ENCODE measurements at regions not wholly inside any gene's neighbourhood (a gene's known extent, or its start where the extent isn't known, plus 50 kb on each side); places are given as distances from the start of the nearest gene placed in this dataset.

DNA sequence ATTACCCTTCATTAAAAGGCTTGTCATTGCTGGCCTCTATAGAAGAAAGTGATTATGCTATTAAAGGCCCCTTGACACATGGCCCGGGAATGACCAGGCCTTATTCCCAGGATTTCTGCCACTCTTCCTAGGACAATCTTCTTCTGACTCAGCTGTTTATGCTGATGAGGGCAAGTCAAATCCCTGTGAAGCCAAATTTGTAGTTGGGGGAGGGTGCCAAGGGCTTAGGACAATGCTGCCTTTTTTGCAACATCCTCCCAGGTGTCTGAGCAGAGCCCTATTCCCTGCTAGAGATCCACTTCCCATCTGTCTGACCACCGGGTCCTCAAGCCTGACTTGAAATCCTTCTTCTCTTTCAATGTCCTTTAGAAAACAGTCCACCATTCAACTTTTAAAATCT lies 230.7 kb upstream of the SRRM4 start:
- Histone ChIP-seq H3K9me3 (ENCODE audit: control insufficient read depth in 2 of 2, insufficient read depth in 1 of 2, low read depth in 1 of 2, low read length in 1 of 2) (no peaks in the 10 kb centered on the region), H3K27me3 (ENCODE audit: control insufficient read depth in 1 of 2, insufficient read depth in 2 of 2, low read length in 2 of 2) (no peaks in the 10 kb centered on the region), H3K4me1 (ENCODE audit: control insufficient read depth in 2 of 2, insufficient read depth in 2 of 2, low read length in 1 of 2) (no peaks in the 10 kb centered on the region), H3K27ac (ENCODE audit: low read depth in 2 of 2, low read length in 1 of 2) (no peak overlapping the region), H3K4me3 (ENCODE audit: low read depth in 1 of 2, low read length in 2 of 2) (no peak overlapping the region), H3K36me3 (ENCODE audit: control insufficient read depth in 2 of 2, insufficient read depth in 2 of 2, low read length in 1 of 2) (no peaks in the 10 kb centered on the region)
- WGBS, 2 donors = 76 to 81% methylated on average over 2 of the region's 2 CpGs

- Histone ChIP-seq H3K4me1 (ENCODE audit: control insufficient read depth in 2 of 2, insufficient read depth in 2 of 2, low read length in 1 of 2) (no peaks in the 10 kb centered on the region), H3K4me3 (ENCODE audit: low read depth in 1 of 2, low read length in 2 of 2) (no peak overlapping the region), H3K9me3 (ENCODE audit: control insufficient read depth in 2 of 2, insufficient read depth in 1 of 2, low read depth in 1 of 2, low read length in 1 of 2) (no peaks in the 10 kb centered on the region), H3K27me3 (ENCODE audit: control insufficient read depth in 1 of 2, insufficient read depth in 2 of 2, low read length in 2 of 2) (no peaks in the 10 kb centered on the region), H3K27ac (ENCODE audit: low read depth in 2 of 2, low read length in 1 of 2) (no peak overlapping the region), H3K36me3 (ENCODE audit: control insufficient read depth in 2 of 2, insufficient read depth in 2 of 2, low read length in 1 of 2) (no peaks in the 10 kb centered on the region)
- 90 to 92% methylated on average over 1 of the region's 1 CpG for WGBS, 2 donors
Observed at GRCh38 chr12:118751355-118751754, 230.0 kb upstream of the SRRM4 start.

- Histone ChIP-seq H3K9me3 (ENCODE audit: control insufficient read depth in 2 of 2, insufficient read depth in 1 of 2, low read depth in 1 of 2, low read length in 1 of 2) (peaks cover 3 to 6% of the 10 kb centered on the region in 2 donors), H3K4me3 (ENCODE audit: low read depth in 1 of 2, low read length in 2 of 2) (no peak overlapping the region), H3K27ac (ENCODE audit: low read depth in 2 of 2, low read length in 1 of 2) (no peak overlapping the region), H3K4me1 (ENCODE audit: control insufficient read depth in 2 of 2, insufficient read depth in 2 of 2, low read length in 1 of 2) (no peaks in the 10 kb centered on the region), H3K36me3 (ENCODE audit: control insufficient read depth in 2 of 2, insufficient read depth in 2 of 2, low read length in 1 of 2) (no peaks in the 10 kb centered on the region), H3K27me3 (ENCODE audit: control insufficient read depth in 1 of 2, insufficient read depth in 2 of 2, low read length in 2 of 2) (no peaks in the 10 kb centered on the region)
- 48 to 62% methylated on average over 1 of the region's 1 CpG for WGBS, 2 donors
Observed at GRCh38 chr12:118760623-118761022, 220.7 kb upstream of the SRRM4 start.

DNA sequence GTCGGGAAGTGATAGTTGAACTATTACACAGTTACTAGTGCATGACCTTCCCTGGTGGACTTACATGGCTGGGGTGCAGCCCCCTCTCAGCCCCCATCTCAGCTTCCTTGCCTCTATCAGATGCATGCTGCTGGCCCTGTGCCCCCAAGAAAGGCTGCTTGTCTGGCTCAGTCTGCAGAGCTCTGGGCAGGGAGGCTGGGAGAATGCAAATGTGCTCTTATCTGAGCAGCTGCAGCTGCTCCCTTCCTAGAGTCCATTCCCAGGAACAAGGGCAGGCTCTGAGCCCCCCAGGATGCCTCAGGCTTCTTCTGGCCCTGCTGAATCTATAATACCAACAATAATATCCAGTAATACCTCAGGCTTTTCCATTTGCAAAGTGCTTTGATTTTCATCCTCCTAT lies 218.1 kb upstream of the SRRM4 start:
- H3K27ac ChIP-seq (ENCODE audit: low read depth in 2 of 2, low read length in 1 of 2) = no peak overlapping the region
- peaks cover 3 to 6% of the 10 kb centered on the region in 2 donors for H3K9me3 ChIP-seq (ENCODE audit: control insufficient read depth in 2 of 2, insufficient read depth in 1 of 2, low read depth in 1 of 2, low read length in 1 of 2)
- 77 to 89% methylated on average over 1 of the region's 1 CpG for WGBS, 2 donors
- H3K36me3 ChIP-seq (ENCODE audit: control insufficient read depth in 2 of 2, insufficient read depth in 2 of 2, low read length in 1 of 2) = no peaks in the 10 kb centered on the region
- no peaks in the 10 kb centered on the region for H3K4me1 ChIP-seq (ENCODE audit: control insufficient read depth in 2 of 2, insufficient read depth in 2 of 2, low read length in 1 of 2)
- no peaks in the 10 kb centered on the region for H3K27me3 ChIP-seq (ENCODE audit: control insufficient read depth in 1 of 2, insufficient read depth in 2 of 2, low read length in 2 of 2)
- H3K4me3 ChIP-seq (ENCODE audit: low read depth in 1 of 2, low read length in 2 of 2) = no peak overlapping the region

GRCh38 chr12:118773956-118774723 lies 207.2 kb upstream of the SRRM4 start:
- Histone ChIP-seq H3K4me3 (ENCODE audit: low read depth in 1 of 2, low read length in 2 of 2) (no peak overlapping the region), H3K27me3 (ENCODE audit: control insufficient read depth in 1 of 2, insufficient read depth in 2 of 2, low read length in 2 of 2) (no peaks in the 10 kb centered on the region), H3K9me3 (ENCODE audit: control insufficient read depth in 2 of 2, insufficient read depth in 1 of 2, low read depth in 1 of 2, low read length in 1 of 2) (peaks cover 3 to 4% of the 10 kb centered on the region in 2 donors), H3K4me1 (ENCODE audit: control insufficient read depth in 2 of 2, insufficient read depth in 2 of 2, low read length in 1 of 2) (no peaks in the 10 kb centered on the region), H3K27ac (ENCODE audit: low read depth in 2 of 2, low read length in 1 of 2) (no peak overlapping the region), H3K36me3 (ENCODE audit: control insufficient read depth in 2 of 2, insufficient read depth in 2 of 2, low read length in 1 of 2) (no peaks in the 10 kb centered on the region)
- 10 to 15% methylated on average over 42 to 43 of the region's 43 CpGs for WGBS, 2 donors

DNA sequence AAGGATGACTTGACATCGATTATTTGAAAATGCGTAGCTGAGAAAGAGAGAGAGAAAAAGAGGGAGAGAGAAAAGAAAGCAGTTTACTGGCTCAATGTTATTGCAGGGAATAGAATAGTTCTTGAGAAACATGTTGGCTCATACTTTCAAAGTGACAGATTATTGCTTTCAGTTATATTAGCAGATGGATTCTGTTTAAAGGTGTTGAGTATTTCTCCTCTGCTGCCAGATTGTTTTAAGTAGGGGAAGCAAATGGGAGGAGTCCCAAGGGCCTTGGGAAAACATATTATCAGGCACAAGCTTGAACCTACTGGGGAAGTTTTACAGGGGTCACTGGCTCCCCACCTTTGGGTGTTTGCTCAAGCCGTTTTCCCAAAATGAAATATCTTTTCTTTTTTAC lies 203.8 kb upstream of the SRRM4 start:
- H3K9me3 ChIP-seq (ENCODE audit: control insufficient read depth in 2 of 2, insufficient read depth in 1 of 2, low read depth in 1 of 2, low read length in 1 of 2) = peaks cover 3 to 4% of the 10 kb centered on the region in 2 donors
- no peak overlapping the region for H3K27ac ChIP-seq (ENCODE audit: low read depth in 2 of 2, low read length in 1 of 2)
- WGBS, 2 donors = 69 to 76% methylated on average over 3 of the region's 3 CpGs
- no peaks in the 10 kb centered on the region for H3K36me3 ChIP-seq (ENCODE audit: control insufficient read depth in 2 of 2, insufficient read depth in 2 of 2, low read length in 1 of 2)
- no peak overlapping the region for H3K4me3 ChIP-seq (ENCODE audit: low read depth in 1 of 2, low read length in 2 of 2)
- no peaks in the 10 kb centered on the region for H3K4me1 ChIP-seq (ENCODE audit: control insufficient read depth in 2 of 2, insufficient read depth in 2 of 2, low read length in 1 of 2)
- no peaks in the 10 kb centered on the region for H3K27me3 ChIP-seq (ENCODE audit: control insufficient read depth in 1 of 2, insufficient read depth in 2 of 2, low read length in 2 of 2)

- Histone ChIP-seq H3K27me3 (ENCODE audit: control insufficient read depth in 1 of 2, insufficient read depth in 2 of 2, low read length in 2 of 2) (no peaks in the 10 kb centered on the region), H3K27ac (ENCODE audit: low read depth in 2 of 2, low read length in 1 of 2) (no peak overlapping the region), H3K36me3 (ENCODE audit: control insufficient read depth in 2 of 2, insufficient read depth in 2 of 2, low read length in 1 of 2) (no peaks in the 10 kb centered on the region), H3K9me3 (ENCODE audit: control insufficient read depth in 2 of 2, insufficient read depth in 1 of 2, low read depth in 1 of 2, low read length in 1 of 2) (peaks cover 2 to 4% of the 10 kb centered on the region in 2 donors), H3K4me3 (ENCODE audit: low read depth in 1 of 2, low read length in 2 of 2) (no peak overlapping the region), H3K4me1 (ENCODE audit: control insufficient read depth in 2 of 2, insufficient read depth in 2 of 2, low read length in 1 of 2) (no peaks in the 10 kb centered on the region)
- WGBS, 2 donors = 73 to 76% methylated on average over 2 of the region's 2 CpGs
Observed at GRCh38 chr12:118778077-118778476, 203.3 kb upstream of the SRRM4 start.

DNA sequence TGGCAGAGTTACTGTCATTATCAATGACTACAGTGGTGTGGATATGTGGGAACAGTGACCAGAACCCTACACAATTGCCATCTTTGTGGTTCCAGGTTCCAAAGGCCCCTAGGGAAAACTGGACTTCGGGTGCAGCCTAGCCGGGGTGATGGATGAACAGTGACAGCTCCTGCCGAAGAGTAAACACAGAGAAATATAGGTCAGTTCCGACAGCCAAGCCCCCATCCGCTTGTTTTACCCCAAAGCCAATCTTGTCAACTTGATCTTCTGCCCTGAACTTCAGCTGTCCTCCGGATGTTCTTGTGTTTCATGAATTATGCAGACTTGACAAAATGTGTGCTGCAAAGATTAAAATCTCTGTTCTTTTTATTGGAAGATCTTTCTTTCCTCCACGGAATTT lies 200.4 kb upstream of the SRRM4 start:
- Histone ChIP-seq H3K4me3 (ENCODE audit: low read depth in 1 of 2, low read length in 2 of 2) (no peak overlapping the region), H3K27me3 (ENCODE audit: control insufficient read depth in 1 of 2, insufficient read depth in 2 of 2, low read length in 2 of 2) (no peaks in the 10 kb centered on the region), H3K4me1 (ENCODE audit: control insufficient read depth in 2 of 2, insufficient read depth in 2 of 2, low read length in 1 of 2) (no peaks in the 10 kb centered on the region), H3K36me3 (ENCODE audit: control insufficient read depth in 2 of 2, insufficient read depth in 2 of 2, low read length in 1 of 2) (no peaks in the 10 kb centered on the region), H3K27ac (ENCODE audit: low read depth in 2 of 2, low read length in 1 of 2) (no peak overlapping the region), H3K9me3 (ENCODE audit: control insufficient read depth in 2 of 2, insufficient read depth in 1 of 2, low read depth in 1 of 2, low read length in 1 of 2) (peaks cover 0 to 2% of the 10 kb centered on the region in 2 donors)
- WGBS, 2 donors = 23 to 31% methylated on average over 7 of the region's 7 CpGs

GRCh38 chr12:118781692-118782091 lies 199.6 kb upstream of the SRRM4 start:
- Histone ChIP-seq H3K27me3 (ENCODE audit: control insufficient read depth in 1 of 2, insufficient read depth in 2 of 2, low read length in 2 of 2) (no peaks in the 10 kb centered on the region), H3K36me3 (ENCODE audit: control insufficient read depth in 2 of 2, insufficient read depth in 2 of 2, low read length in 1 of 2) (no peaks in the 10 kb centered on the region), H3K4me1 (ENCODE audit: control insufficient read depth in 2 of 2, insufficient read depth in 2 of 2, low read length in 1 of 2) (no peaks in the 10 kb centered on the region), H3K27ac (ENCODE audit: low read depth in 2 of 2, low read length in 1 of 2) (no peak overlapping the region), H3K9me3 (ENCODE audit: control insufficient read depth in 2 of 2, insufficient read depth in 1 of 2, low read depth in 1 of 2, low read length in 1 of 2) (peaks cover 0 to 2% of the 10 kb centered on the region in 2 donors), H3K4me3 (ENCODE audit: low read depth in 1 of 2, low read length in 2 of 2) (no peak overlapping the region)
- 57 to 63% methylated on average over 3 of the region's 3 CpGs for WGBS, 2 donors

DNA sequence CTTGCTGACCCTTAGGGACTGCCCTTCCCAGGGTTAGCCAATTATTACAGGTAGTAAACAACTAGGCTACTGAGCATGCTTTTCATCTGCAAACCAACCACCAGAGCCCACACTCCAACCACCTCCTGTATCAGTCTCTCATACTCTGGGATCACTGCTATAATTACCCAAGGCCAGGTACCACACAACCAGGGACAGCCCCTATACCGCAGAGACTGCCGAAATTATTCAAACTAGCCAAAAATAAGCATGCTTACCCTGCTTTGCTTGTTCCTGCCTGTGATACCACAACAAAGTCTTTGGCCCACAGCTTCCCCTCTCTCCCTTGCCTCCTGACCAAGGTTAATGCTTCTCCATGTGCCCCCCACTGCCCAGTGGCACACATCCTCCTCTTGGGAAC lies 197.6 kb upstream of the SRRM4 start:
- Histone ChIP-seq H3K27me3 (ENCODE audit: control insufficient read depth in 1 of 2, insufficient read depth in 2 of 2, low read length in 2 of 2) (no peaks in the 10 kb centered on the region), H3K9me3 (ENCODE audit: control insufficient read depth in 2 of 2, insufficient read depth in 1 of 2, low read depth in 1 of 2, low read length in 1 of 2) (peaks cover 0 to 2% of the 10 kb centered on the region in 2 donors), H3K4me1 (ENCODE audit: control insufficient read depth in 2 of 2, insufficient read depth in 2 of 2, low read length in 1 of 2) (no peaks in the 10 kb centered on the region), H3K4me3 (ENCODE audit: low read depth in 1 of 2, low read length in 2 of 2) (no peak overlapping the region), H3K36me3 (ENCODE audit: control insufficient read depth in 2 of 2, insufficient read depth in 2 of 2, low read length in 1 of 2) (no peaks in the 10 kb centered on the region), H3K27ac (ENCODE audit: low read depth in 2 of 2, low read length in 1 of 2) (no peak overlapping the region)
- 81 to 83% methylated on average over 2 of the region's 2 CpGs for WGBS, 2 donors

Data from esophagus (tissue), 2 donors.